HG02678 (cell line): ENCODE measurements at regions not wholly inside any gene's neighbourhood (a gene's known extent, or its start where the extent isn't known, plus 50 kb on each side); places are given as distances from the start of the nearest gene placed in this dataset.
"Not testable (repeated sequence)": the region's sequence is repeated elsewhere in the genome, so short reads cannot be mapped to it uniquely, and the experiment has no call there.

Experiments
- ATAC-seq: cut with Tn5 transposase; IDR thresholded peaks from one replicate; pipeline ENCODE4 v1.9.1; 2021; ENCODE audit warnings: mild to moderate bottlenecking, moderate library complexity; ENCODE audit not compliant: unreplicated experiment

- no peak for ATAC-seq
These were observed 843.0 kb downstream of the PCDH17 start for GRCh38 chr13:58474581-58474980.

GRCh38 chr13:58476206-58476918 is 844.8 kb downstream of the PCDH17 start:
- ATAC-seq = no peak

GRCh38 chr13:58478858-58479257 is 847.3 kb downstream of the PCDH17 start:
- no peak for ATAC-seq

GRCh38 chr13:58480061-58480460 is 848.5 kb downstream of the PCDH17 start:
- ATAC-seq = no peak

GRCh38 chr13:58488251-58488650 is 856.7 kb downstream of the PCDH17 start:
- no peak for ATAC-seq

GRCh38 chr13:58495668-58496067 is 864.1 kb downstream of the PCDH17 start:
- ATAC-seq = no peak

GRCh38 chr13:58500938-58501337 is 869.4 kb downstream of the PCDH17 start:
- no peak for ATAC-seq

GRCh38 chr13:58504202-58504700 is 872.7 kb downstream of the PCDH17 start:
- not testable (repeated sequence) for ATAC-seq

GRCh38 chr13:58505262-58505920 is 873.8 kb downstream of the PCDH17 start:
- not testable (repeated sequence) for ATAC-seq

- no peak for ATAC-seq
These were observed 896.8 kb downstream of the PCDH17 start for GRCh38 chr13:58528351-58528750.

GRCh38 chr13:58531614-58532013 is 900.1 kb downstream of the PCDH17 start:
- no peak for ATAC-seq

- ATAC-seq = no peak
These were observed 911.0 kb downstream of the PCDH17 start for GRCh38 chr13:58542530-58542929.

- no peak for ATAC-seq
These were observed 915.9 kb downstream of the PCDH17 start for GRCh38 chr13:58547419-58547818.

GRCh38 chr13:58566176-58566575 is 934.6 kb downstream of the PCDH17 start:
- ATAC-seq = no peak

- ATAC-seq = no peak
These were observed 942.2 kb downstream of the PCDH17 start for GRCh38 chr13:58573743-58574142.

GRCh38 chr13:58574791-58575190 is 943.2 kb downstream of the PCDH17 start:
- no peak for ATAC-seq

- ATAC-seq = no peak
These were observed 947.9 kb downstream of the PCDH17 start for GRCh38 chr13:58579468-58579867.

- no peak for ATAC-seq
These were observed 952.4 kb downstream of the PCDH17 start for GRCh38 chr13:58583966-58584365.

GRCh38 chr13:58584610-58585009 is 953.1 kb downstream of the PCDH17 start:
- ATAC-seq = no peak

- peak; percentile 99 for ATAC-seq
These were observed 955.6 kb downstream of the PCDH17 start for GRCh38 chr13:58587183-58587582.

- ATAC-seq = no peak
These were observed 960.5 kb downstream of the PCDH17 start for GRCh38 chr13:58592052-58592451.

- no peak for ATAC-seq
These were observed 961.2 kb downstream of the PCDH17 start for GRCh38 chr13:58592786-58593185.
